Right lobe of liver (tissue), 6 donors: ENCODE measurements at regions not wholly inside any gene's neighbourhood (a gene's known extent, or its start where the extent isn't known, plus 50 kb on each side); places are given as distances from the start of the nearest gene placed in this dataset.

ENCODE experiments used
- ATAC-seq, 4 donors: fragments of 200-7000 bp; cut with Tn5 transposase; one replicate each; pipeline ENCODE4 v1.9.1; 2020; ENCODE audit warnings: mild to moderate bottlenecking in 4 of 4, moderate library complexity in 4 of 4
- DNase-seq, 3 donors: peaks; one replicate each; pipeline ENCODE4 v3.0.0-alpha.2; 2020
- H3K27ac ChIP-seq, 3 donors: fragments of 200-600 bp; one replicate each; pipeline ENCODE4 v1.8.0; 2022
- H3K27me3 ChIP-seq, 2 donors: fragments of 200-600 bp; one replicate each; pipeline ENCODE4 v1.8.0; 2022
- H3K36me3 ChIP-seq, 4 donors: fragments of 200-600 bp; sonication (generic) in 1 of 4; one replicate each; pipeline versions ENCODE4 v1.5.1 to v1.8.0; 2017 to 2022; ENCODE audit warnings: control low read depth in 1 of 4
- H3K4me1 ChIP-seq, 4 donors: fragments of 200-600 bp; sonication (generic) in 1 of 4; one replicate each; pipeline versions ENCODE4 v1.5.1 to v1.8.0; 2017 to 2022; ENCODE audit warnings: control low read depth in 1 of 4
- H3K4me3 ChIP-seq, 3 donors: fragments of 200-600 bp; one replicate each; pipeline ENCODE4 v1.8.0; 2022
- H3K9me3 ChIP-seq, 4 donors: fragments of 200-600 bp; sonication (generic) in 1 of 4; one replicate each; pipeline versions ENCODE4 v1.5.1 to v1.8.0; 2017 to 2022; ENCODE audit warnings: control low read depth in 1 of 4
- POLR2A ChIP-seq: fragments of 450-650 bp; IDR thresholded peaks from one replicate; pipeline ENCODE4 v1.6.1; 2017; ENCODE audit warnings: antibody characterized with exemption, mild to moderate bottlenecking
- WGBS: methylation state at CpG from one replicate; pipeline ENCODE4 v1.1.6; 2018; ENCODE audit warnings: low coverage, low lambda C conversion rate; ENCODE audit not compliant: insufficient coverage; ENCODE audit errors: missing lambda C conversion rate; 5-methylcytosine and 5-hydroxymethylcytosine counted together
- intact Hi-C, 2 donors: fragments of 100-400 bp; cut with DNase I; formaldehyde crosslinking; loops; one replicate each; pipeline versions ENCODE4 v1.11.2 to v1.14.1; 2022
- TF ChIP-seq, protein P1 (sequence below), 4 donors: fragments of 200-600 bp in 3 of 4; fragments of 450-650 bp in 1 of 4; IDR thresholded peaks; one replicate each; pipeline versions ENCODE4 v1.5.1 to v1.8.0; 2016 to 2022; ENCODE audit warnings: antibody characterized with exemption in 4 of 4, mild to moderate bottlenecking in 2 of 4
- donor health status: DM: no; HTN: yes; CAD: no.
- donor health status: DM: no; HTN: no; CAD: no.
- donor health status: DM: no; HTN: no; CAD: no.
- donor health status: DM: no; HTN: yes; CAD: no.
- donor health status: DM: no; HTN: yes; CAD: no.

DNA sequence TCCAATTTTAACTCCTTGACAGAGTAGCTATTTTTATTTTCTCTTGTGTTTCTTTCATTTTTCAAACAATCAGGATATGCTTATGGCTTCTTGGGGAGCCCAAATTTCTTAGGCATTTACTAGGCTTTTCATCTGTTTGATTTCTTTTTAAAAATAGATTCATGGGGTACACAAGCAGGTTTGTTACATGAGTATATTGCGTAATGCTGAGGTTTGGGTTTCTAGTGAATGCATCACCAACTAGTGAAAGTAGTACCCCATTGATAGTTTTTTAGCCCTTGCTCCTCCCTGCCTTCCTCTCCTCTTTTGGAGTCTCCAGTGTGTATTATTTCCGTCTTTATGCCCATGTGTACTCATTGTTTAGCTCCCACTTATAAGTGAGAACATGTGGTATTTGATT is 190.7 kb downstream of the CENPF start:
- Histone ChIP-seq H3K27me3 (no peaks in the 10 kb centered on the region), H3K36me3 (no peaks in the 10 kb centered on the region), H3K4me3 (no peak overlapping the region), H3K27ac (no peak overlapping the region), H3K9me3 (no peaks in the 10 kb centered on the region), H3K4me1 (no peaks in the 10 kb centered on the region)
- no peak for ATAC-seq
- no peak for DNase-seq
- TF ChIP-seq POLR2A, result no peak
- TF ChIP-seq, protein P1, sequence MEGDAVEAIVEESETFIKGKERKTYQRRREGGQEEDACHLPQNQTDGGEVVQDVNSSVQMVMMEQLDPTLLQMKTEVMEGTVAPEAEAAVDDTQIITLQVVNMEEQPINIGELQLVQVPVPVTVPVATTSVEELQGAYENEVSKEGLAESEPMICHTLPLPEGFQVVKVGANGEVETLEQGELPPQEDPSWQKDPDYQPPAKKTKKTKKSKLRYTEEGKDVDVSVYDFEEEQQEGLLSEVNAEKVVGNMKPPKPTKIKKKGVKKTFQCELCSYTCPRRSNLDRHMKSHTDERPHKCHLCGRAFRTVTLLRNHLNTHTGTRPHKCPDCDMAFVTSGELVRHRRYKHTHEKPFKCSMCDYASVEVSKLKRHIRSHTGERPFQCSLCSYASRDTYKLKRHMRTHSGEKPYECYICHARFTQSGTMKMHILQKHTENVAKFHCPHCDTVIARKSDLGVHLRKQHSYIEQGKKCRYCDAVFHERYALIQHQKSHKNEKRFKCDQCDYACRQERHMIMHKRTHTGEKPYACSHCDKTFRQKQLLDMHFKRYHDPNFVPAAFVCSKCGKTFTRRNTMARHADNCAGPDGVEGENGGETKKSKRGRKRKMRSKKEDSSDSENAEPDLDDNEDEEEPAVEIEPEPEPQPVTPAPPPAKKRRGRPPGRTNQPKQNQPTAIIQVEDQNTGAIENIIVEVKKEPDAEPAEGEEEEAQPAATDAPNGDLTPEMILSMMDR (IDR thresholded peaks at IDR 0.05), result no peak
- WGBS, result 66% methylated on average over 2 of the region's 2 CpGs
- intact Hi-C loops, result no loop called here

DNA sequence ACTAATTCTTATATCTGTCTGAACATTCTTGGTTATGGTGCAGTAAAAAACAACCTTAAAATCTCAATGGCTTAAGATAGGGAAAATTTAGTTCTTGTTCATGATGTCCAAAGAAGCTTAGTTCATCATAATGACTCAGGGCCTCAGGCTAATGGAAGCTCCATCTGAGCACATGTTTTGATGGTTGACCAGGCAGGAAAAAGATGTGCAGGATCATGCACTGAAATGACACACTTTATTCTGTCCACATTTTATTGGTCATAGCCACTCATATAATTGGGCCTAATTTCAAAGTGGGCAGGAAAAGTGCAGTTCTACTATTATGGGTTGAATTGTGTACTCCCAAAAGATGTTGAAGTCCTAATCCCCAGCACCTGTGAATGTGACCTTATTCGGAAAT is 198.2 kb downstream of the CENPF start:
- intact Hi-C loops, result no loop called here
- WGBS, result 69% methylated on average over 1 of the region's 1 CpG
- no peaks in the 10 kb centered on the region for H3K4me1 ChIP-seq
- no peak overlapping the region for H3K4me3 ChIP-seq
- H3K27ac ChIP-seq, result no peak overlapping the region
- no peak for ATAC-seq
- no peaks in the 10 kb centered on the region for H3K9me3 ChIP-seq
- H3K27me3 ChIP-seq, result no peaks in the 10 kb centered on the region
- no peaks in the 10 kb centered on the region for H3K36me3 ChIP-seq
- TF ChIP-seq, protein P1 (IDR thresholded peaks at IDR 0.05), result no peak
- no peak for TF ChIP-seq POLR2A
- DNase-seq, result no peak

DNA sequence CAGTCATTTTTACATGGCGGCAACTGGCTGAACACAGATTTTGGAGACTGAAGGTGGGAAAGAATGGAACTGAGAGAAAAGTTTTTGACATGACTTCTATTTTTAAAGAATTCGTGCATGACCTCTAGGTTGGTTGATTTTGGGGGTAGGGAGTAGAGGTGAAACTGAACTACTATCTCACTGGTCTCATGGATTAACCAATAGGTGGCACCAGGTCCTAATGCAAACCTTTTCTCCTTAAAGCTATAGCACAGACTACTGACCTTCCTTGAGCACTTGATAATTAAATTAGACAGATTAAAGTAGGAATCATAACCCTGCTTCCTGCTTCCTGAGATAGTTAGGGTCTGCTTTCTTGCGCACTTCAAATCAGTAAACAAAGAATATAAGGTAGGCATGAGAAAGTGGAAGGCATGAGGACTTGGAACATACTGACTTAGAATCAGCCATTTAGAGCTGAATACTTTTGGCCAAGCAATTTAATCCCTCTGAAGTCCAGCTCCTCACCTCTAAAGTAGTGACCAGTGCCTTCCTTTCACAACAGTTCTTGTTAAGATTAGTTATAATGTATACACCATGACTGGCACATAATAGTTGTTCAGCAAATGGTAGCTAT is 206.0 kb downstream of the CENPF start:
- DNase-seq (no peak), ATAC-seq (peak; percentile 75 to 90 (median 76))
- no peaks in the 10 kb centered on the region for H3K4me1 ChIP-seq
- H3K36me3 ChIP-seq, result no peaks in the 10 kb centered on the region
- no peak overlapping the region for H3K27ac ChIP-seq
- no peak for TF ChIP-seq POLR2A
- TF ChIP-seq, protein P1 (IDR thresholded peaks at IDR 0.05), result peak; percentile 37 to 50 (median 40)
- H3K9me3 ChIP-seq, result no peaks in the 10 kb centered on the region
- 37% methylated on average over 3 of the region's 3 CpGs for WGBS
- intact Hi-C loops, result no loop called here
- no peak overlapping the region for H3K4me3 ChIP-seq
- no peaks in the 10 kb centered on the region for H3K27me3 ChIP-seq

DNA sequence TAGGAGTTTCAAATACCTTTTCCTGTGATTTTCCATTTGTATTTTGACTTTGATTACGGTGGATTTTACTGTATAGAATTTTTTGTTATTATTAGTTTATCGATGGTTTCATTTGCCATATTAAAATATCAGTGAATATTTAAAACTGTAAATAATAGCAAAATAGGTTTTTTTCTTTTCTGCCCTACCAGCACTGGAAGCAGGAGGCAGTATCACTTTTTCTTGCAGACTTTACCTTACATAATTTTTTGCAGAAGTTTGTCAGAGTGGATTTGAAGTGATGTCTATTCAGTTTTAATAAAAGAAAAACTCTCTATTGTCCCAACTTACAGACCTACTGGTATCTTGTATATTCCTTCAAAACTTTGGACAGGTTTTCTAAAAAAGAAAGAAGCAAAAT is 213.6 kb downstream of the CENPF start:
- no peak for ATAC-seq
- 27% methylated on average over 2 of the region's 2 CpGs for WGBS
- intact Hi-C loops, result no loop called here

More for the DNA sequence above, 213.6 kb downstream of the CENPF start:
- no peaks in the 10 kb centered on the region for H3K9me3 ChIP-seq
- DNase-seq, result no peak
- TF ChIP-seq, protein P1 (IDR thresholded peaks at IDR 0.05), result no peak
- TF ChIP-seq POLR2A, result no peak
- H3K4me1 ChIP-seq, result no peaks in the 10 kb centered on the region
- no peak overlapping the region for H3K27ac ChIP-seq
- H3K4me3 ChIP-seq, result no peak overlapping the region
- H3K36me3 ChIP-seq, result no peaks in the 10 kb centered on the region
- H3K27me3 ChIP-seq, result no peaks in the 10 kb centered on the region
